Keratinocyte (primary cell): ENCODE measurements at regions not wholly inside any gene's neighbourhood (a gene's known extent, or its start where the extent isn't known, plus 50 kb on each side); places are given as distances from the start of the nearest gene placed in this dataset.

Experiments used
- DNase-seq: peaks from one replicate; pipeline ENCODE4 v3.0.0-alpha.2; 2011; ENCODE audit warnings: low read depth, missing footprints, low spot score
- FAIRE-seq: peaks from 2 replicates; lab custom pipeline; 2011; peaks lifted over from hg19 to GRCh38; lab: Jason Lieb, UNC
- H2AFZ ChIP-seq: 2 replicates; pipeline ENCODE4 v1.6.0; 2012; ENCODE audit warnings: low read length, control low read depth, inconsistent platforms; ENCODE audit not compliant: control insufficient read depth
- H3K27ac ChIP-seq: 2 replicates; pipeline ENCODE4 v1.5.1; 2011; ENCODE audit warnings: low read length; ENCODE audit not compliant: control insufficient read depth, insufficient read depth
- H3K27me3 ChIP-seq: 3 replicates; pipeline ENCODE4 v1.6.0; 2011; ENCODE audit warnings: low read length; ENCODE audit not compliant: control insufficient read depth, insufficient read depth; ENCODE audit errors: extremely low read depth
- H3K36me3 ChIP-seq, 2 experiments: 2 replicates in 1 of 2; 3 replicates in 1 of 2; pipeline ENCODE4 v1.5.1; 2011; ENCODE audit warnings: low read length in 2 of 2, mild to moderate bottlenecking in 1 of 2; ENCODE audit not compliant: control insufficient read depth in 2 of 2, insufficient read depth in 2 of 2; ENCODE audit errors: extremely low read depth in 1 of 2
- H3K4me1 ChIP-seq: 3 replicates; pipeline ENCODE4 v1.5.1; 2011; ENCODE audit warnings: low read length; ENCODE audit not compliant: control insufficient read depth, insufficient read depth; ENCODE audit errors: extremely low read depth
- H3K4me2 ChIP-seq: 3 replicates; pipeline ENCODE4 v1.6.0; 2011; ENCODE audit warnings: low read depth, low read length; ENCODE audit not compliant: control insufficient read depth, insufficient read depth; ENCODE audit errors: extremely low read depth
- H3K4me3 ChIP-seq, 3 experiments: fragments of 200-600 bp in 1 of 3; sonication (generic) in 1 of 3; 2 replicates in 2 of 3; 3 replicates in 1 of 3; pipeline ENCODE4 v1.5.1; 2011 to 2016; ENCODE audit warnings: low read length in 3 of 3, mild to moderate bottlenecking in 3 of 3, control low read depth in 2 of 3, inconsistent platforms in 1 of 3, low read depth in 1 of 3, mixed read lengths in 1 of 3, mixed run types in 1 of 3, moderate library complexity in 1 of 3; ENCODE audit not compliant: control insufficient read depth in 2 of 3, insufficient read depth in 2 of 3; ENCODE audit errors: extremely low read depth in 1 of 3
- H3K79me2 ChIP-seq: 2 replicates; pipeline ENCODE4 v1.6.0; 2012; ENCODE audit warnings: low read length; ENCODE audit not compliant: control insufficient read depth, insufficient read depth
- H3K9ac ChIP-seq: 3 replicates; pipeline ENCODE4 v1.6.0; 2011; ENCODE audit warnings: low read length; ENCODE audit not compliant: control insufficient read depth, insufficient read depth; ENCODE audit errors: extremely low read depth
- H3K9me1 ChIP-seq: 3 replicates; pipeline ENCODE4 v1.6.0; 2011; ENCODE audit warnings: low read length; ENCODE audit not compliant: control insufficient read depth, insufficient read depth; ENCODE audit errors: extremely low read depth
- H3K9me3 ChIP-seq: 2 replicates; pipeline ENCODE4 v1.5.1; 2012; ENCODE audit warnings: low read depth, low read length; ENCODE audit not compliant: control insufficient read depth
- H4K20me1 ChIP-seq: 3 replicates; pipeline ENCODE4 v1.6.0; 2011; ENCODE audit warnings: low read length; ENCODE audit not compliant: control insufficient read depth, insufficient read depth; ENCODE audit errors: extremely low read depth
- CTCF ChIP-seq, 3 experiments: IDR thresholded peaks in 1 of 3; conservative IDR thresholded peaks in 1 of 3; optimal IDR thresholded peaks in 1 of 3; 2 replicates in 2 of 3; 3 replicates in 1 of 3; pipeline versions ENCODE3 to v1.5.1; 2011; ENCODE audit warnings: low read length in 3 of 3, mild to moderate bottlenecking in 3 of 3, moderate library complexity in 2 of 3, control low read depth in 1 of 3, inconsistent platforms in 1 of 3; ENCODE audit not compliant: insufficient read depth in 2 of 3; ENCODE audit errors: extremely low read depth in 1 of 3
- EZH2 ChIP-seq: IDR thresholded peaks from one replicate; pipeline ENCODE4 v1.6.1; 2012; ENCODE audit warnings: inconsistent platforms, mild to moderate bottlenecking, low read length, moderate library complexity
- dilution Hi-C: fragments of 300-500 bp; cut with MboI; formaldehyde crosslinking; loops from one replicate; pipeline ENCODE4 v1.7.0; 2020; ENCODE audit warnings: low sequenced_read_pairs; ENCODE audit not compliant: extremely low pct_ligation_motif_present

GRCh38 chr2:38448692-38449410, 71.8 kb upstream of the ATL2 start:
- Histone ChIP-seq H3K4me2 (no peak overlapping the region), H3K36me3 (no peaks in the 10 kb centered on the region), H3K27ac (no peak overlapping the region), H3K4me3 (no peak overlapping the region), H4K20me1 (no peaks in the 10 kb centered on the region), H3K9ac (no peak overlapping the region), H3K4me1 (peaks cover 53% of the 10 kb centered on the region), H3K9me1 (no peaks in the 10 kb centered on the region), H3K79me2 (no peaks in the 10 kb centered on the region), H3K9me3 (no peaks in the 10 kb centered on the region), H3K27me3 (no peaks in the 10 kb centered on the region), H2AFZ (peak overlapping the region; percentile 50)
- dilution Hi-C loops = no loop called here
- peak in 1 of 3 experiments; percentile 19 for TF ChIP-seq CTCF (optimal IDR thresholded peaks at IDR 0.05 in 1 of 3, IDR thresholded peaks at IDR 0.05 in 1 of 3, conservative IDR thresholded peaks at IDR 0.05 in 1 of 3; ENCODE audit: extremely low read depth in 1 of 3, insufficient read depth in 2 of 3, low read length in 3 of 3)
- TF ChIP-seq EZH2 = no peak
- DNase-seq = no peak
- FAIRE-seq = peak; percentile 20

GRCh38 chr2:38446906-38447561, 70.0 kb upstream of the ATL2 start:
- peak; percentile 92 for FAIRE-seq
- H2AFZ ChIP-seq = peak overlapping the region; percentile 72
- H3K4me3 ChIP-seq = peak overlapping the region in 2 of 3 experiments; percentile 15 to 44

More at GRCh38 chr2:38446906-38447561, 70.0 kb upstream of the ATL2 start:
- TF ChIP-seq EZH2 (no peak), CTCF (optimal IDR thresholded peaks at IDR 0.05 in 1 of 3, IDR thresholded peaks at IDR 0.05 in 1 of 3, conservative IDR thresholded peaks at IDR 0.05 in 1 of 3; ENCODE audit: extremely low read depth in 1 of 3, insufficient read depth in 2 of 3, low read length in 3 of 3) (no peak)
- H3K27ac ChIP-seq = peak overlapping the region; percentile 65
- peaks cover 67% of the 10 kb centered on the region for H3K4me1 ChIP-seq
- peak overlapping the region; percentile 72 for H3K4me2 ChIP-seq
- no peaks in the 10 kb centered on the region for H4K20me1 ChIP-seq
- H3K36me3 ChIP-seq = no peaks in the 10 kb centered on the region
- H3K9ac ChIP-seq = peak overlapping the region; percentile 59
- no peaks in the 10 kb centered on the region for H3K9me3 ChIP-seq
- H3K27me3 ChIP-seq = no peaks in the 10 kb centered on the region
- dilution Hi-C loops = no loop called here
- peaks cover 3% of the 10 kb centered on the region for H3K9me1 ChIP-seq
- no peaks in the 10 kb centered on the region for H3K79me2 ChIP-seq
- no peak for DNase-seq
